Activated CD4-positive, alpha-beta memory T cell treated with anti-CD3 and anti-CD28 coated beads, Interleukin-2, amount 10 ng/mL, durations not matched to agents 7 days and 5 days (primary cell): ENCODE measurements at regions not wholly inside any gene's neighbourhood (a gene's known extent, or its start where the extent isn't known, plus 50 kb on each side); places are given as distances from the start of the nearest gene placed in this dataset.
"Not testable (repeated sequence)": the region's sequence is repeated elsewhere in the genome, so short reads cannot be mapped to it uniquely, and the experiment has no call there.

Source experiments
- CTCF ChIA-PET: fragments of 350-600 bp; sonication (Branson Sonifier 250); formaldehyde crosslinking; loops from one replicate; lab custom pipeline; 2021; ENCODE audit warnings: antibody characterized with exemption, inconsistent platforms; lab: Charles Lee
- POLR2A ChIA-PET: fragments of 350-600 bp; sonication (Branson Sonifier 250); formaldehyde crosslinking; loops from one replicate; lab custom pipeline; 2021; ENCODE audit warnings: antibody characterized with exemption; lab: Charles Lee
- DNase-seq: peaks from one replicate; pipeline ENCODE4 v3.0.0-alpha.2; 2020
- H3K27ac Mint-ChIP-seq: one replicate; pipeline ENCODE4 v1.8.0; 2021; ENCODE audit warnings: mild to moderate bottlenecking, mixed read lengths
- H3K27me3 Mint-ChIP-seq: one replicate; pipeline ENCODE4 v1.8.0; 2021; ENCODE audit warnings: mixed read lengths
- H3K36me3 Mint-ChIP-seq: one replicate; pipeline ENCODE4 v1.8.0; 2021; ENCODE audit warnings: low read depth, mixed read lengths
- H3K4me1 Mint-ChIP-seq: one replicate; pipeline ENCODE4 v1.8.0; 2021; ENCODE audit warnings: mixed read lengths
- H3K4me3 Mint-ChIP-seq: one replicate; pipeline ENCODE4 v1.8.0; 2021; ENCODE audit warnings: mild to moderate bottlenecking, mixed read lengths
- H3K9me3 Mint-ChIP-seq: one replicate; pipeline ENCODE4 v1.8.0; 2021; ENCODE audit warnings: mixed read lengths

- Mint-ChIP-seq H3K36me3 (no peaks in the 10 kb centered on the region), H3K27me3 (no peaks in the 10 kb centered on the region), H3K9me3 (peaks cover 7% of the 10 kb centered on the region), H3K4me1 (no peaks in the 10 kb centered on the region), H3K27ac (no peak overlapping the region), H3K4me3 (no peak overlapping the region)
- CTCF ChIA-PET, result no interaction called here
- no peak for DNase-seq
- POLR2A ChIA-PET, result no interaction called here
Observed at GRCh38 chr9:74071502-74071901, 425.6 kb upstream of the RORB start.

- ChIA-PET CTCF (no interaction called here), POLR2A (no interaction called here)
- Mint-ChIP-seq H3K36me3 (no peaks in the 10 kb centered on the region), H3K27me3 (no peaks in the 10 kb centered on the region), H3K9me3 (peaks cover 11% of the 10 kb centered on the region), H3K4me3 (no peak overlapping the region), H3K27ac (no peak overlapping the region), H3K4me1 (no peaks in the 10 kb centered on the region)
- no peak for DNase-seq
Observed at GRCh38 chr9:74073897-74074296, 423.2 kb upstream of the RORB start.

GRCh38 chr9:74078647-74079046 is 418.5 kb upstream of the RORB start:
- H3K27ac Mint-ChIP-seq, result no peak overlapping the region
- no peak for DNase-seq
- H3K36me3 Mint-ChIP-seq, result no peaks in the 10 kb centered on the region
- ChIA-PET POLR2A (no interaction called here), CTCF (no interaction called here)
- H3K9me3 Mint-ChIP-seq, result peaks cover 6% of the 10 kb centered on the region
- no peaks in the 10 kb centered on the region for H3K4me1 Mint-ChIP-seq
- H3K27me3 Mint-ChIP-seq, result no peaks in the 10 kb centered on the region
- H3K4me3 Mint-ChIP-seq, result no peak overlapping the region

GRCh38 chr9:74080652-74081051 is 416.5 kb upstream of the RORB start:
- DNase-seq, POLR2A ChIA-PET, H3K36me3 Mint-ChIP-seq, H3K27ac Mint-ChIP-seq, H3K9me3 Mint-ChIP-seq, CTCF ChIA-PET, H3K27me3 Mint-ChIP-seq, H3K4me1 Mint-ChIP-seq, H3K4me3 Mint-ChIP-seq: not testable (repeated sequence)

GRCh38 chr9:74083681-74084433 is 413.3 kb upstream of the RORB start:
- DNase-seq, result no peak
- ChIA-PET CTCF (no interaction called here), POLR2A (no interaction called here)
- H3K9me3 Mint-ChIP-seq, result peaks cover 4% of the 10 kb centered on the region
- H3K4me3 Mint-ChIP-seq, result no peak overlapping the region
- no peaks in the 10 kb centered on the region for H3K36me3 Mint-ChIP-seq
- no peak overlapping the region for H3K27ac Mint-ChIP-seq
- no peaks in the 10 kb centered on the region for H3K4me1 Mint-ChIP-seq
- H3K27me3 Mint-ChIP-seq, result no peaks in the 10 kb centered on the region

GRCh38 chr9:74085384-74086037 is 411.6 kb upstream of the RORB start:
- H3K27ac Mint-ChIP-seq, H3K36me3 Mint-ChIP-seq, H3K4me1 Mint-ChIP-seq, DNase-seq, POLR2A ChIA-PET, CTCF ChIA-PET, H3K9me3 Mint-ChIP-seq, H3K4me3 Mint-ChIP-seq, H3K27me3 Mint-ChIP-seq: not testable (repeated sequence)

- CTCF ChIA-PET, H3K27ac Mint-ChIP-seq, DNase-seq, H3K4me1 Mint-ChIP-seq, H3K9me3 Mint-ChIP-seq, POLR2A ChIA-PET, H3K4me3 Mint-ChIP-seq, H3K27me3 Mint-ChIP-seq, H3K36me3 Mint-ChIP-seq: not testable (repeated sequence)
Observed at GRCh38 chr9:74090921-74091320, 406.2 kb upstream of the RORB start.

- no peaks in the 10 kb centered on the region for H3K4me1 Mint-ChIP-seq
Observed at GRCh38 chr9:74092491-74092834, 404.7 kb upstream of the RORB start.

GRCh38 chr9:74094037-74094436 is 403.1 kb upstream of the RORB start:
- H3K4me1 Mint-ChIP-seq, DNase-seq, H3K9me3 Mint-ChIP-seq, POLR2A ChIA-PET, H3K27me3 Mint-ChIP-seq, H3K36me3 Mint-ChIP-seq, H3K27ac Mint-ChIP-seq, H3K4me3 Mint-ChIP-seq: not testable (repeated sequence)
- CTCF ChIA-PET, result interaction anchor here (0.6 kb wide), 1 partner anchor 956 kb away, joined by 4 read pairs; no protein-coding TSS in a partner anchor

More at GRCh38 chr9:74092491-74092834, 404.7 kb upstream of the RORB start:
- Mint-ChIP-seq H3K27me3 (no peaks in the 10 kb centered on the region), H3K36me3 (no peaks in the 10 kb centered on the region), H3K9me3 (peaks cover 5% of the 10 kb centered on the region), H3K4me3 (no peak overlapping the region), H3K27ac (no peak overlapping the region)
- CTCF ChIA-PET, result interaction anchor here (0.7 kb wide), 1 partner anchor 47 kb away, joined by 3 read pairs; no protein-coding TSS in a partner anchor
- DNase-seq, result no peak
- POLR2A ChIA-PET, result no interaction called here

GRCh38 chr9:74094766-74095165 is 402.4 kb upstream of the RORB start:
- H3K9me3 Mint-ChIP-seq, result peaks cover 3% of the 10 kb centered on the region
- no peak overlapping the region for H3K4me3 Mint-ChIP-seq
- ChIA-PET CTCF (no interaction called here), POLR2A (no interaction called here)
- H3K27ac Mint-ChIP-seq, result no peak overlapping the region
- no peaks in the 10 kb centered on the region for H3K36me3 Mint-ChIP-seq
- H3K4me1 Mint-ChIP-seq, result no peaks in the 10 kb centered on the region
- no peak for DNase-seq
- H3K27me3 Mint-ChIP-seq, result no peaks in the 10 kb centered on the region

GRCh38 chr9:74095925-74096324 is 401.2 kb upstream of the RORB start:
- H3K9me3 Mint-ChIP-seq, result peaks cover 3% of the 10 kb centered on the region
- POLR2A ChIA-PET, result no interaction called here

GRCh38 chr9:74096420-74096819 is 400.7 kb upstream of the RORB start:
- Mint-ChIP-seq H3K27ac (no peak overlapping the region), H3K9me3 (peaks cover 3% of the 10 kb centered on the region)

More at GRCh38 chr9:74095925-74096324, 401.2 kb upstream of the RORB start:
- Mint-ChIP-seq H3K4me3 (no peak overlapping the region), H3K27me3 (no peaks in the 10 kb centered on the region), H3K36me3 (no peaks in the 10 kb centered on the region), H3K27ac (no peak overlapping the region), H3K4me1 (no peaks in the 10 kb centered on the region)
- no peak for DNase-seq
- CTCF ChIA-PET, result no interaction called here

GRCh38 chr9:74100042-74100441 is 397.1 kb upstream of the RORB start:
- Mint-ChIP-seq H3K4me1 (no peaks in the 10 kb centered on the region), H3K4me3 (no peak overlapping the region), H3K27ac (no peak overlapping the region), H3K36me3 (no peaks in the 10 kb centered on the region), H3K27me3 (no peaks in the 10 kb centered on the region), H3K9me3 (peaks cover 5% of the 10 kb centered on the region)
- ChIA-PET POLR2A (no interaction called here), CTCF (no interaction called here)
- DNase-seq, result no peak

More at GRCh38 chr9:74096420-74096819, 400.7 kb upstream of the RORB start:
- Mint-ChIP-seq H3K27me3 (no peaks in the 10 kb centered on the region), H3K4me3 (no peak overlapping the region), H3K36me3 (no peaks in the 10 kb centered on the region), H3K4me1 (no peaks in the 10 kb centered on the region)
- ChIA-PET POLR2A (no interaction called here), CTCF (no interaction called here)
- DNase-seq, result no peak

GRCh38 chr9:74102148-74102547 is 395.0 kb upstream of the RORB start:
- POLR2A ChIA-PET, H3K27ac Mint-ChIP-seq, DNase-seq, CTCF ChIA-PET, H3K9me3 Mint-ChIP-seq, H3K27me3 Mint-ChIP-seq, H3K4me1 Mint-ChIP-seq, H3K4me3 Mint-ChIP-seq, H3K36me3 Mint-ChIP-seq: not testable (repeated sequence)
